OCI-LY3 (cell line): ENCODE measurements at regions not wholly inside any gene's neighbourhood (a gene's known extent, or its start where the extent isn't known, plus 50 kb on each side); places are given as distances from the start of the nearest gene placed in this dataset.

Source experiments
- EZH2phosphoT487 ChIP-seq: fragments of 200-600 bp; shearing (Covaris generic); IDR thresholded peaks from 2 replicates; pipeline ENCODE4 v1.6.1; 2018; ENCODE audit warnings: antibody characterized with exemption, mixed run types, low read depth
- TF ChIP-seq, protein P1 (sequence below): fragments of 200-600, 300-600 bp; sonication (generic); IDR thresholded peaks from 2 replicates; pipeline ENCODE4 v1.5.1; 2014; ENCODE audit warnings: antibody characterized with exemption, low read length, low read depth

DNA sequence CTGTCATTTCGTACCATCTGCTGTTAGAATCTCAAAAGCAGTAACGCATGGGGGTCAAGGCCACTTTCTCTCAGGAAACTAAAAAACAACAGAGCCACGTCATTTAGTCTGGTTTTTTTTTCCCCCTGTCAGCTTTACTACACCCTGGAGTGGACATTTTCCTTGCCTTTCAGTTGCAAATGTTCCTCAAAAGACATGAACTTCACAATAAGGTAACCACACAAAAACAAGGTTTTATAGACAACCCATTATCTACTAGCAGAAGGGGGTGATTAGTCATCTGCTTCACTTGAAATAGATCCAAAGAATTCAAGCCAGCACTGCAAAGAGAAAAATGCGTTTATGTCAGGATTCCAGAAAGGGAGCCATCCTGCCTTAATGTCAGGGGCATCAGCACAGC is 171.8 kb upstream of the CDIN1 start:
- TF ChIP-seq, protein P1, sequence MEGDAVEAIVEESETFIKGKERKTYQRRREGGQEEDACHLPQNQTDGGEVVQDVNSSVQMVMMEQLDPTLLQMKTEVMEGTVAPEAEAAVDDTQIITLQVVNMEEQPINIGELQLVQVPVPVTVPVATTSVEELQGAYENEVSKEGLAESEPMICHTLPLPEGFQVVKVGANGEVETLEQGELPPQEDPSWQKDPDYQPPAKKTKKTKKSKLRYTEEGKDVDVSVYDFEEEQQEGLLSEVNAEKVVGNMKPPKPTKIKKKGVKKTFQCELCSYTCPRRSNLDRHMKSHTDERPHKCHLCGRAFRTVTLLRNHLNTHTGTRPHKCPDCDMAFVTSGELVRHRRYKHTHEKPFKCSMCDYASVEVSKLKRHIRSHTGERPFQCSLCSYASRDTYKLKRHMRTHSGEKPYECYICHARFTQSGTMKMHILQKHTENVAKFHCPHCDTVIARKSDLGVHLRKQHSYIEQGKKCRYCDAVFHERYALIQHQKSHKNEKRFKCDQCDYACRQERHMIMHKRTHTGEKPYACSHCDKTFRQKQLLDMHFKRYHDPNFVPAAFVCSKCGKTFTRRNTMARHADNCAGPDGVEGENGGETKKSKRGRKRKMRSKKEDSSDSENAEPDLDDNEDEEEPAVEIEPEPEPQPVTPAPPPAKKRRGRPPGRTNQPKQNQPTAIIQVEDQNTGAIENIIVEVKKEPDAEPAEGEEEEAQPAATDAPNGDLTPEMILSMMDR, result no peak
- no peak for TF ChIP-seq EZH2phosphoT487
